Endodermal cell (in vitro differentiated cells): ENCODE measurements at regions not wholly inside any gene's neighbourhood (a gene's known extent, or its start where the extent isn't known, plus 50 kb on each side); places are given as distances from the start of the nearest gene placed in this dataset.

ENCODE experiments used
- DNase-seq: peaks from one replicate; pipeline ENCODE4 v3.0.0-alpha.2; 2017
- H3K27ac ChIP-seq: 2 replicates; pipeline ENCODE4 v1.5.1; 2013; ENCODE audit warnings: mild to moderate bottlenecking, low read depth, low read length, moderate library complexity
- H3K27me3 ChIP-seq: 2 replicates; pipeline ENCODE4 v1.6.1; 2013; ENCODE audit warnings: mild to moderate bottlenecking, low read length, moderate library complexity; ENCODE audit not compliant: insufficient read depth, control insufficient read depth, poor library complexity, severe bottlenecking
- H3K36me3 ChIP-seq: 2 replicates; pipeline ENCODE4 v1.7.0; 2013; ENCODE audit warnings: mild to moderate bottlenecking, low read length, moderate library complexity; ENCODE audit not compliant: control insufficient read depth, insufficient read depth
- H3K4me1 ChIP-seq: one replicate; pipeline ENCODE4 v1.7.0; 2013; ENCODE audit warnings: low read length; ENCODE audit not compliant: control insufficient read depth, insufficient read depth
- H3K4me3 ChIP-seq: 2 replicates; pipeline ENCODE4 v1.5.1; 2013; ENCODE audit warnings: mild to moderate bottlenecking, low read length, moderate library complexity
- H3K9ac ChIP-seq: 2 replicates; pipeline ENCODE4 v1.6.1; 2013; ENCODE audit warnings: mild to moderate bottlenecking, low read length, moderate library complexity; ENCODE audit not compliant: poor library complexity, severe bottlenecking; ENCODE audit errors: extremely low read depth
- H3K9me3 ChIP-seq: 2 replicates; pipeline ENCODE4 v1.6.1; 2013; ENCODE audit warnings: mild to moderate bottlenecking, low read length, moderate library complexity; ENCODE audit not compliant: control insufficient read depth
- H3K27ac Mint-ChIP-seq: 2 replicates; pipeline ENCODE4 v1.8.0; 2020; ENCODE audit warnings: mixed read lengths
- H3K27me3 Mint-ChIP-seq: 2 replicates; pipeline ENCODE4 v1.8.0; 2021; ENCODE audit warnings: mild to moderate bottlenecking, mixed read lengths; ENCODE audit not compliant: insufficient read depth
- H3K36me3 Mint-ChIP-seq: 2 replicates; pipeline ENCODE4 v1.8.0; 2020; ENCODE audit warnings: low read depth, mixed read lengths
- H3K4me1 Mint-ChIP-seq: 2 replicates; pipeline ENCODE4 v1.8.0; 2020; ENCODE audit warnings: mixed read lengths
- H3K4me3 Mint-ChIP-seq: 2 replicates; pipeline ENCODE4 v1.8.0; 2020; ENCODE audit warnings: mild to moderate bottlenecking, moderate library complexity, mixed read lengths
- H3K9me3 Mint-ChIP-seq: 2 replicates; pipeline ENCODE4 v1.8.0; 2020; ENCODE audit warnings: mild to moderate bottlenecking, mixed read lengths
- CTCF ChIP-seq: fragments of 200-600 bp; sonication (generic); conservative IDR thresholded peaks from 2 replicates; pipeline ENCODE4 v1.5.0; 2021; ENCODE audit warnings: antibody characterized with exemption, mild to moderate bottlenecking
- WGBS, 2 experiments: methylation state at CpG; one replicate each; pipeline versions ENCODE4 v1.1.5 to v1.1.7; 2013; ENCODE audit warnings: missing lambda C conversion rate in 2 of 2, mixed read lengths in 1 of 2; ENCODE audit not compliant: insufficient coverage in 1 of 2, insufficient read length in 1 of 2; 5-methylcytosine and 5-hydroxymethylcytosine counted together

- no peak for TF ChIP-seq CTCF
- Histone ChIP-seq H3K27ac (no peak overlapping the region), H3K9ac (no peak overlapping the region), H3K27me3 (no peaks in the 10 kb centered on the region), H3K4me3 (no peak overlapping the region), H3K36me3 (no peaks in the 10 kb centered on the region), H3K4me1 (no peaks in the 10 kb centered on the region), H3K9me3 (peaks cover 8% of the 10 kb centered on the region)
- no peaks in the 10 kb centered on the region for H3K36me3 Mint-ChIP-seq
- H3K27me3 Mint-ChIP-seq: no peaks in the 10 kb centered on the region
- DNase-seq: no peak
- no peak overlapping the region for H3K27ac Mint-ChIP-seq
- H3K9me3 Mint-ChIP-seq: no peaks in the 10 kb centered on the region
- peaks cover under 1% of the 10 kb centered on the region for H3K4me1 Mint-ChIP-seq
- H3K4me3 Mint-ChIP-seq: no peak overlapping the region
- WGBS, 2 experiments: 36 to 56% methylated on average over 3 to 6 of the region's 7 CpGs
Observed at GRCh38 chr21:23039846-23040245, 2041.6 kb downstream of the NCAM2 start.

- Mint-ChIP-seq H3K36me3 (no peaks in the 10 kb centered on the region), H3K4me3 (no peak overlapping the region), H3K9me3 (no peaks in the 10 kb centered on the region), H3K4me1 (no peaks in the 10 kb centered on the region), H3K27ac (no peak overlapping the region), H3K27me3 (no peaks in the 10 kb centered on the region)
- Histone ChIP-seq H3K27me3 (no peaks in the 10 kb centered on the region), H3K9me3 (peaks cover 8% of the 10 kb centered on the region), H3K36me3 (no peaks in the 10 kb centered on the region), H3K4me3 (no peak overlapping the region), H3K27ac (no peak overlapping the region), H3K9ac (no peak overlapping the region), H3K4me1 (no peaks in the 10 kb centered on the region)
- no peak for DNase-seq
- WGBS, 2 experiments: 84 to 100% methylated on average over 1 of the region's 1 CpG
- no peak for TF ChIP-seq CTCF
Observed at GRCh38 chr21:23045955-23046354, 2047.7 kb downstream of the NCAM2 start.

GRCh38 chr21:23067672-23068071 is 2069.5 kb downstream of the NCAM2 start:
- Histone ChIP-seq H3K9me3 (no peaks in the 10 kb centered on the region), H3K27ac (no peak overlapping the region), H3K4me3 (no peak overlapping the region), H3K9ac (no peak overlapping the region), H3K27me3 (no peaks in the 10 kb centered on the region), H3K4me1 (no peaks in the 10 kb centered on the region), H3K36me3 (no peaks in the 10 kb centered on the region)
- Mint-ChIP-seq H3K9me3 (peaks cover 8% of the 10 kb centered on the region), H3K4me1 (no peaks in the 10 kb centered on the region), H3K4me3 (no peak overlapping the region), H3K27ac (no peak overlapping the region), H3K27me3 (no peaks in the 10 kb centered on the region), H3K36me3 (no peaks in the 10 kb centered on the region)
- no peak for TF ChIP-seq CTCF
- no peak for DNase-seq
- 0% methylated on average over 2 of the region's 2 CpGs for WGBS, 2 experiments
